NB4 (cell line): ENCODE measurements at regions not wholly inside any gene's neighbourhood (a gene's known extent, or its start where the extent isn't known, plus 50 kb on each side); places are given as distances from the start of the nearest gene placed in this dataset.
"Not testable (repeated sequence)": the region's sequence is repeated elsewhere in the genome, so short reads cannot be mapped to it uniquely, and the experiment has no call there.

ENCODE experiments used
- DNase-seq: peaks from one replicate; pipeline ENCODE4 v3.0.0; 2010; ENCODE audit warnings: low read depth
- H3K4me3 ChIP-seq: one replicate; pipeline ENCODE4 v1.5.1; 2011; ENCODE audit warnings: mild to moderate bottlenecking, low read depth, low read length, moderate library complexity
- MYC ChIP-seq: IDR thresholded peaks from 2 replicates; pipeline ENCODE4 v1.6.1; 2011; ENCODE audit warnings: low read depth, low read length
- POLR2A ChIP-seq: IDR thresholded peaks from 2 replicates; pipeline ENCODE4 v1.6.1; 2011; ENCODE audit warnings: mild to moderate bottlenecking; ENCODE audit not compliant: insufficient read length; ENCODE audit errors: extremely low read depth
- TF ChIP-seq, protein P1 (sequence below): IDR thresholded peaks from one replicate; pipeline ENCODE4 v1.5.1; 2012; ENCODE audit warnings: low read depth, low read length
- TF ChIP-seq, protein P2 (sequence below): IDR thresholded peaks from 2 replicates; pipeline ENCODE4 v1.6.1; 2011; ENCODE audit warnings: low read depth, low read length

GRCh38 chr1:193448682-193449461 is 262.5 kb upstream of the B3GALT2 start:
- TF ChIP-seq, protein P1, sequence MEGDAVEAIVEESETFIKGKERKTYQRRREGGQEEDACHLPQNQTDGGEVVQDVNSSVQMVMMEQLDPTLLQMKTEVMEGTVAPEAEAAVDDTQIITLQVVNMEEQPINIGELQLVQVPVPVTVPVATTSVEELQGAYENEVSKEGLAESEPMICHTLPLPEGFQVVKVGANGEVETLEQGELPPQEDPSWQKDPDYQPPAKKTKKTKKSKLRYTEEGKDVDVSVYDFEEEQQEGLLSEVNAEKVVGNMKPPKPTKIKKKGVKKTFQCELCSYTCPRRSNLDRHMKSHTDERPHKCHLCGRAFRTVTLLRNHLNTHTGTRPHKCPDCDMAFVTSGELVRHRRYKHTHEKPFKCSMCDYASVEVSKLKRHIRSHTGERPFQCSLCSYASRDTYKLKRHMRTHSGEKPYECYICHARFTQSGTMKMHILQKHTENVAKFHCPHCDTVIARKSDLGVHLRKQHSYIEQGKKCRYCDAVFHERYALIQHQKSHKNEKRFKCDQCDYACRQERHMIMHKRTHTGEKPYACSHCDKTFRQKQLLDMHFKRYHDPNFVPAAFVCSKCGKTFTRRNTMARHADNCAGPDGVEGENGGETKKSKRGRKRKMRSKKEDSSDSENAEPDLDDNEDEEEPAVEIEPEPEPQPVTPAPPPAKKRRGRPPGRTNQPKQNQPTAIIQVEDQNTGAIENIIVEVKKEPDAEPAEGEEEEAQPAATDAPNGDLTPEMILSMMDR, result no peak
- TF ChIP-seq, protein P2, sequence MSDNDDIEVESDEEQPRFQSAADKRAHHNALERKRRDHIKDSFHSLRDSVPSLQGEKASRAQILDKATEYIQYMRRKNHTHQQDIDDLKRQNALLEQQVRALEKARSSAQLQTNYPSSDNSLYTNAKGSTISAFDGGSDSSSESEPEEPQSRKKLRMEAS, result no peak
- TF ChIP-seq POLR2A (no peak), MYC (no peak)
- no peak for DNase-seq
- H3K4me3 ChIP-seq, result no peak overlapping the region

- DNase-seq, result no peak
- H3K4me3 ChIP-seq, result no peak overlapping the region
- TF ChIP-seq, protein P2, result no peak
- no peak for TF ChIP-seq MYC
- no peak for TF ChIP-seq POLR2A
- TF ChIP-seq, protein P1, result no peak
These were observed 257.5 kb upstream of the B3GALT2 start for GRCh38 chr1:193443886-193444285.

DNA sequence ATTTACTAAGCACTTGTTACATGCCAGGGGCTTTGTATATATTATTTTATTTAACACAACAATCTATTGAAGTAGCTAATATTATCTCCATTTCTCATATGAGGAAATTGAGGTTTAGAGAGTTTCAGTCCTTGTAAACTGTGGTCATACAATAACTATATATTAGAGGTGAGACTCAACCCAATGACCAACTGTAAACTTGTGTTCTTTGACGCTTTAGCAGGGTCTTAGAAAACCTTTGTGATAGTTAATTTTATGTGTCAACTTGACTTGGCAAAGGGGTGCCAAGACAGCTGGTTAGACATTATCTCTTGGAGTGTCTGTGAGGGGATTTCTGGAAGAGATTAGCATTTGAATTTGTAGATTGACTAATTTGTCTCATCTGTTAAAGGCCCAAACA is 252.4 kb upstream of the B3GALT2 start:
- H3K4me3 ChIP-seq, result no peak overlapping the region
- TF ChIP-seq, protein P2, result no peak
- TF ChIP-seq, protein P1, result no peak
- no peak for TF ChIP-seq POLR2A
- TF ChIP-seq MYC, result no peak
- no peak for DNase-seq

GRCh38 chr1:193438312-193438711 is 251.9 kb upstream of the B3GALT2 start:
- TF ChIP-seq POLR2A (no peak), MYC (no peak)
- TF ChIP-seq, protein P1, result no peak
- TF ChIP-seq, protein P2, result no peak
- no peak for DNase-seq
- no peak overlapping the region for H3K4me3 ChIP-seq

DNA sequence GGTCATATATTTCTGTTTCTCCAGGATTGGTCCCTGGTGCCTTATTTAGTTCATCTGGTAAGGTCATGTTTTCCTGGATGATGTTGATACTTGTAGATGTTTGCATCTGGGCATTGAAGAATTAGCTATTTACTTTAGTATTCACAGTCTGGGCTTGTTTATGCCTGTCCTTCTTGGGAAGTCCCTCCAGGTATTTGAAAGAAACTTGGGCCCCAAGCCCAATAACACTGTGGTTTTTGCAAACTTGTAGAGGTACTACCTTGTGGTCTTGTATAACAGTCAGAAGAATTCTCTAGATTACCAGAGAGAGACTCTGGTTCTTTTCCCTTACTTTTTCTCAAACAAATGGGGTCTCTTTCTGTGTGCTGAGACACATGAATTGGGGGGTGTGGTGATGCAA is 251.4 kb upstream of the B3GALT2 start:
- no peak overlapping the region for H3K4me3 ChIP-seq
- no peak for DNase-seq
- TF ChIP-seq, protein P2, result no peak
- TF ChIP-seq MYC, result no peak
- TF ChIP-seq, protein P1, result no peak
- no peak for TF ChIP-seq POLR2A

DNA sequence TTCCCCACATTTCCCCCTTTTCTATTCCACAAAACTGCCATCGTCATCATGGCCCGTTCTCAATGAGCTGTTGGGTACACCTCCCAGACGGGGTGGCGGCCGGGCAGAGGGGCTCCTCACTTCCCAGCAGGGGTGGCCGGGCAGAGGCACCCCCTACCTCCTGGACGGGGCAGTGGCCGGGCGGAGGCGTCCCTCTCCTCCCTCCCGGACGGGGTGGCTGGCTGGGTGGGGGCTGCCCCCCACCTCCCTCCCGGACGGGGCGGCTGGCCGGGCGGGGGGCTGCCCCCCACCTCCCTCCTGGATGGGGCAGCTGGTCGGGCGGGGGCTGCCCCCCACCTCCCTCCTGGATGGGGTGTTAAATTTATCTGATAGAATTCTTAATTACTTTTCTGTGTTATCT is 250.9 kb upstream of the B3GALT2 start:
- not testable (repeated sequence) for H3K4me3 ChIP-seq, DNase-seq
